CD4-positive, alpha-beta memory T cell (primary cell): ENCODE measurements at regions not wholly inside any gene's neighbourhood (a gene's known extent, or its start where the extent isn't known, plus 50 kb on each side); places are given as distances from the start of the nearest gene placed in this dataset.

Source experiments
- CTCF ChIA-PET: fragments of 350-600 bp; sonication (Branson Sonifier 250); formaldehyde crosslinking; loops from one replicate; lab custom pipeline; 2021; ENCODE audit warnings: inconsistent platforms; ENCODE audit not compliant: partially characterized antibody; lab: Charles Lee
- POLR2A ChIA-PET: fragments of 350-600 bp; sonication (Branson Sonifier 250); formaldehyde crosslinking; loops from one replicate; lab custom pipeline; 2021; ENCODE audit not compliant: partially characterized antibody; lab: Charles Lee
- DNase-seq, 5 donors: peaks; one replicate each; pipeline versions ENCODE4 v3.0.0 to v3.0.0-alpha.2; 2020 to 2022; ENCODE audit warnings: mixed read lengths in 1 of 5
- H3K27ac ChIP-seq: one replicate; pipeline ENCODE4 v1.7.0; 2013; ENCODE audit warnings: low read depth, low read length
- H3K27me3 ChIP-seq: 2 replicates; pipeline ENCODE4 v1.7.0; 2013; ENCODE audit warnings: mild to moderate bottlenecking, low read length, moderate library complexity; ENCODE audit not compliant: insufficient read depth
- H3K36me3 ChIP-seq: 2 replicates; pipeline ENCODE4 v1.7.0; 2013; ENCODE audit warnings: mild to moderate bottlenecking, low read length, moderate library complexity; ENCODE audit not compliant: insufficient read depth
- H3K4me1 ChIP-seq: 2 replicates; pipeline ENCODE4 v1.7.0; 2013; ENCODE audit warnings: mild to moderate bottlenecking, low read length, moderate library complexity; ENCODE audit not compliant: insufficient read depth
- H3K4me3 ChIP-seq, 2 donors: one replicate each; pipeline ENCODE4 v1.7.0; 2013; ENCODE audit warnings: low read length in 2 of 2, mild to moderate bottlenecking in 1 of 2
- H3K9me3 ChIP-seq, 2 donors: one replicate each; pipeline ENCODE4 v1.7.0; 2013; ENCODE audit warnings: low read length in 2 of 2, control low read depth in 1 of 2; ENCODE audit not compliant: control insufficient read depth in 1 of 2
- H3K27ac Mint-ChIP-seq, 7 donors: one replicate each; pipeline ENCODE4 v1.8.0; 2020 to 2021; ENCODE audit warnings: mixed read lengths in 7 of 7, mild to moderate bottlenecking in 6 of 7, inconsistent platforms in 3 of 7, moderate library complexity in 3 of 7
- H3K27me3 Mint-ChIP-seq, 2 donors: one replicate each; pipeline ENCODE4 v1.8.0; 2020 to 2021; ENCODE audit warnings: mixed read lengths in 2 of 2
- H3K36me3 Mint-ChIP-seq, 2 donors: one replicate each; pipeline ENCODE4 v1.8.0; 2020 to 2021; ENCODE audit warnings: mixed read lengths in 2 of 2, inconsistent platforms in 1 of 2, mild to moderate bottlenecking in 1 of 2
- H3K4me1 Mint-ChIP-seq, 4 donors: one replicate each; pipeline ENCODE4 v1.8.0; 2020 to 2021; ENCODE audit warnings: mixed read lengths in 4 of 4, mild to moderate bottlenecking in 1 of 4
- H3K4me3 Mint-ChIP-seq, 8 donors: one replicate each; pipeline ENCODE4 v1.8.0; 2020 to 2021; ENCODE audit warnings: mixed read lengths in 8 of 8, mild to moderate bottlenecking in 7 of 8, moderate library complexity in 6 of 8, inconsistent platforms in 3 of 8
- H3K9me3 Mint-ChIP-seq, 8 donors: one replicate each; pipeline ENCODE4 v1.8.0; 2020 to 2021; ENCODE audit warnings: mixed read lengths in 8 of 8, mild to moderate bottlenecking in 5 of 8, inconsistent platforms in 3 of 8, moderate library complexity in 1 of 8
- intact Hi-C: fragments of 100-400 bp; cut with micrococcal nuclease; formaldehyde crosslinking; loops from one replicate; pipeline ENCODE4 v1.15.1; 2023

GRCh38 chr13:111916201-111916600 is 150.7 kb upstream of the SOX1 start:
- Histone ChIP-seq H3K27me3 (no peaks in the 10 kb centered on the region), H3K27ac (no peak overlapping the region), H3K9me3 (no peaks in the 10 kb centered on the region), H3K4me3 (no peak overlapping the region), H3K4me1 (no peaks in the 10 kb centered on the region), H3K36me3 (no peaks in the 10 kb centered on the region)
- POLR2A ChIA-PET = no interaction called here
- Mint-ChIP-seq H3K27me3 (peaks cover 0 to 6% of the 10 kb centered on the region in 2 donors), H3K27ac (no peak overlapping the region), H3K9me3 (peaks cover 0 to 4% (median 0%) of the 10 kb centered on the region in 8 donors), H3K36me3 (no peaks in the 10 kb centered on the region), H3K4me1 (no peaks in the 10 kb centered on the region), H3K4me3 (no peak overlapping the region)
- intact Hi-C loops = no loop called here
- CTCF ChIA-PET = no interaction called here
- DNase-seq = no peak

DNA sequence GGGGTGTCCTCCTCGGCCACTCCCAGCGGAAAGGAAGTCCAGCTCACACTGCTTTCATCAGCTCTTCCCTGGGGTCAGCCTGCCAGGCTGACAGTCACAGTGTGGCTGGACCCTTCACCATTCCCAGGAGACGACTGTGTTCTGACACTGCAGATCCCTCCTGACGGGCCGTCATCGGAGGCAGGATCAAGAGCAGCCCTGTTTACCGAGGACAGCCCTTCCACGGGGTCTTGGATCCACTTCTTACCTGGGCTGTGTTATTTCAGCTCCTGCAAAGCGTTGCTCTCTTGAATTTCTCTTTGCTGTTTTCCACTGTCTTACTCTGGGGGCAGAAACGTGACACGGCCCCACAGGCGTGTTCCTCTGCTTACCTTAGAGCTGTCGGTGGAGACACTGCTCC is 149.9 kb upstream of the SOX1 start:
- Mint-ChIP-seq H3K4me3 (no peak overlapping the region), H3K9me3 (peaks cover 0 to 2% (median 0%) of the 10 kb centered on the region in 8 donors), H3K4me1 (no peaks in the 10 kb centered on the region), H3K27ac (no peak overlapping the region), H3K36me3 (no peaks in the 10 kb centered on the region), H3K27me3 (peaks cover 0 to 6% of the 10 kb centered on the region in 2 donors)
- Histone ChIP-seq H3K4me3 (no peak overlapping the region), H3K9me3 (no peaks in the 10 kb centered on the region), H3K27me3 (no peaks in the 10 kb centered on the region), H3K27ac (no peak overlapping the region), H3K4me1 (no peaks in the 10 kb centered on the region), H3K36me3 (no peaks in the 10 kb centered on the region)
- ChIA-PET CTCF (no interaction called here), POLR2A (no interaction called here)
- no peak for DNase-seq
- intact Hi-C loops = no loop called here

DNA sequence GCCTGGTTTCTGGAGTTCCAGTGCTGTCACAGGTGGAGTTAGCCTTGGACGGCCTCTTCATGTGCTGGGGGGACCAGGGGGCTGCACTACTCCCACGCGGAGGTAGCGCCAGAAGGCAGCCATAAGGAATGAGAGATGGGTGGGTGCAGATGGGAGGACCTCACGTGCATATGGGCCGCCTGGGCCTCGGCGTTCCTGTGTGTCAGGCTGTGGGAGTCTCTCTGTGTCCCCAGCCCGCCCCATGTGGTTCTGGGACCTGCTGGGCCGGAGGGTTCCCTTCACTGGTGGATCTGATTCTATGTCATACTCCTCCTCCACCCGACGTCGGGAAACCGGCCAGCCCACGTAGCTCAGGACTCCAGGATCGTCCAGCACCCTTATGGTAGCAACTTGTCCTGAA is 149.0 kb upstream of the SOX1 start:
- DNase-seq = no peak
- Mint-ChIP-seq H3K27ac (no peak overlapping the region), H3K36me3 (no peaks in the 10 kb centered on the region), H3K4me3 (no peak overlapping the region), H3K27me3 (peaks cover 0 to 6% of the 10 kb centered on the region in 2 donors), H3K4me1 (no peaks in the 10 kb centered on the region), H3K9me3 (no peaks in the 10 kb centered on the region)
- Histone ChIP-seq H3K9me3 (no peaks in the 10 kb centered on the region), H3K27ac (no peak overlapping the region), H3K4me3 (no peak overlapping the region), H3K36me3 (no peaks in the 10 kb centered on the region), H3K4me1 (no peaks in the 10 kb centered on the region), H3K27me3 (no peaks in the 10 kb centered on the region)
- intact Hi-C loops = no loop called here
- POLR2A ChIA-PET = no interaction called here
- CTCF ChIA-PET = no interaction called here

DNA sequence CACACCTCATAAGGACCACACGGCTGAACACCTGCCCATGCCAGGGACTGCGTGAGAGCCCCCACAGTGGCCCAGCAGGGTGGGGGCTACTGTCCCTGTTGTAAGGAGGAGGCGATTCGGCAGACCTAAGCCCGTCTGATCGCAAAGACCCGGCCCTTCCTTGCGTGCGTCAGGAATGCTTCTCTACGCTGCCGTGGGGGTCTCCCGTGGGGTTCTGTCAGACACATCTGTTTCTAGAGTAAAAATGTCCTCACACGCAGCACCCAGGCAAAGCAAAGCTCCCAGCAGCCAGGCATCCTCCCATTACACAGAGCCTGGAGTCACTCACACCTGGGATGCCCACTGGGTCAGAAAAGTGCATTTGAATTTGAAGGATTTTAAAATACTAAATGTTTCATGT is 147.7 kb upstream of the SOX1 start:
- Histone ChIP-seq H3K9me3 (no peaks in the 10 kb centered on the region), H3K27ac (no peak overlapping the region), H3K4me1 (no peaks in the 10 kb centered on the region), H3K36me3 (no peaks in the 10 kb centered on the region), H3K27me3 (no peaks in the 10 kb centered on the region), H3K4me3 (no peak overlapping the region)
- H3K9me3 Mint-ChIP-seq = no peaks in the 10 kb centered on the region
- H3K36me3 Mint-ChIP-seq = no peaks in the 10 kb centered on the region
- H3K27me3 Mint-ChIP-seq = peaks cover 0 to 8% of the 10 kb centered on the region in 2 donors
- no peak overlapping the region for H3K4me3 Mint-ChIP-seq
- ChIA-PET CTCF (no interaction called here), POLR2A (no interaction called here)
- intact Hi-C loops = no loop called here
- H3K4me1 Mint-ChIP-seq = no peaks in the 10 kb centered on the region
- DNase-seq = no peak
- H3K27ac Mint-ChIP-seq = no peak overlapping the region

GRCh38 chr13:111919849-111920248 is 147.1 kb upstream of the SOX1 start:
- H3K9me3 Mint-ChIP-seq = no peaks in the 10 kb centered on the region
- H3K27me3 Mint-ChIP-seq = peaks cover 0 to 8% of the 10 kb centered on the region in 2 donors
- Histone ChIP-seq H3K4me1 (no peaks in the 10 kb centered on the region), H3K36me3 (no peaks in the 10 kb centered on the region), H3K4me3 (no peak overlapping the region), H3K9me3 (no peaks in the 10 kb centered on the region), H3K27ac (no peak overlapping the region), H3K27me3 (no peaks in the 10 kb centered on the region)
- no peaks in the 10 kb centered on the region for H3K36me3 Mint-ChIP-seq
- DNase-seq = no peak
- no peak overlapping the region for H3K4me3 Mint-ChIP-seq
- H3K27ac Mint-ChIP-seq = no peak overlapping the region
- ChIA-PET POLR2A (no interaction called here), CTCF (no interaction called here)
- no peaks in the 10 kb centered on the region for H3K4me1 Mint-ChIP-seq
- intact Hi-C loops = no loop called here

GRCh38 chr13:111920306-111920931 is 146.5 kb upstream of the SOX1 start:
- POLR2A ChIA-PET = no interaction called here
- intact Hi-C loops = no loop called here
- H3K27me3 ChIP-seq = no peaks in the 10 kb centered on the region
- no peaks in the 10 kb centered on the region for H3K4me1 ChIP-seq
- H3K27ac Mint-ChIP-seq = no peak overlapping the region
- no peak overlapping the region for H3K4me3 ChIP-seq
- H3K4me3 Mint-ChIP-seq = no peak overlapping the region
- no peaks in the 10 kb centered on the region for H3K36me3 Mint-ChIP-seq
- H3K27me3 Mint-ChIP-seq = peaks cover 0 to 8% of the 10 kb centered on the region in 2 donors
- no peak overlapping the region for H3K27ac ChIP-seq
- H3K36me3 ChIP-seq = no peaks in the 10 kb centered on the region
- H3K9me3 Mint-ChIP-seq = no peaks in the 10 kb centered on the region
- CTCF ChIA-PET = no interaction called here
- no peaks in the 10 kb centered on the region for H3K9me3 ChIP-seq
- DNase-seq = no peak
- H3K4me1 Mint-ChIP-seq = no peaks in the 10 kb centered on the region

GRCh38 chr13:111920932-111921705 is 145.8 kb upstream of the SOX1 start:
- no peaks in the 10 kb centered on the region for H3K36me3 ChIP-seq
- Mint-ChIP-seq H3K4me3 (no peak overlapping the region), H3K27ac (no peak overlapping the region), H3K9me3 (no peaks in the 10 kb centered on the region), H3K36me3 (no peaks in the 10 kb centered on the region), H3K27me3 (peaks cover 0 to 8% of the 10 kb centered on the region in 2 donors), H3K4me1 (no peaks in the 10 kb centered on the region)
- POLR2A ChIA-PET = no interaction called here
- CTCF ChIA-PET = no interaction called here
- no peak for DNase-seq
- H3K4me1 ChIP-seq = no peaks in the 10 kb centered on the region
- intact Hi-C loops = no loop called here
- no peaks in the 10 kb centered on the region for H3K9me3 ChIP-seq
- H3K27me3 ChIP-seq = no peaks in the 10 kb centered on the region
- no peak overlapping the region for H3K27ac ChIP-seq
- no peak overlapping the region for H3K4me3 ChIP-seq
